ENCODE measurements at regions not wholly inside any gene's neighbourhood (a gene's known extent, or its start where the extent isn't known, plus 50 kb on each side); places are given as distances from the start of the nearest gene placed in this dataset.

DNA sequence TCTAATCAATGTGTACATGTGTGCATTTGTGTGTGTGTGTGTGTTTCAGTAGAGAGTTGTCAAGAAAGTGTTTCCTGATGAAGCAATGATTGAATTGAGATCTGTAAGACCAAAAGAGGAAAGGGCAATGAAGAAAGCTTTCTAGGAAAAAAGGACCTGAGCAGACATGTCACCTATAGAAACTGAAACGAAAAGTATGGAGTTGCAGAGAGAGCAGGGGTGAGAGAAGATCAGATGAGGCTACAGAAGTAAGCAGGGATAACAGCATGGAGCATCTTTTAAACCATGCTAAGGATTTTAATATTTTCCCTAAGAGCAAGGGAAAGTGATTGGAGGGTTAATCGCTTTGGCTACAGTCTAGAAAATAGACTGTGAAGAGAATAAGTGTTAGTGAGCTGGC, 1459.4 kb upstream of the TENM4 start:
- TF ChIP-seq RAD21 (conservative IDR thresholded peaks at IDR 0.05 in 1 of 2, IDR thresholded peaks at IDR 0.05 in 1 of 2) (no peak), CTCF (IDR thresholded peaks at IDR 0.05) (no peak), NPAS2 (CRISPR knock-in tag; IDR thresholded peaks at IDR 0.05; ENCODE audit: borderline replicate concordance) (no peak), MAX (IDR thresholded peaks at IDR 0.05) (no peak), MAFK (IDR thresholded peaks at IDR 0.05; ENCODE audit: partially characterized antibody) (no peak), HDAC2 (IDR thresholded peaks at IDR 0.05) (no peak), ELK1 (IDR thresholded peaks at IDR 0.05; ENCODE audit: low read depth, low read length) (no peak), RCOR1 (IDR thresholded peaks at IDR 0.05; ENCODE audit: low read depth, low read length) (no peak), EP300 (IDR thresholded peaks at IDR 0.05) (no peak)
